Stimulated activated CD4-positive, alpha-beta T cell treated with anti-CD3 and anti-CD28 coated beads, Interleukin-2, amount 100 ng/mL, for 48 hours (primary cell): ENCODE measurements at regions not wholly inside any gene's neighbourhood (a gene's known extent, or its start where the extent isn't known, plus 50 kb on each side); places are given as distances from the start of the nearest gene placed in this dataset.
A peak's percentile ranks its signal among the peaks of the same experiment; 100 is the strongest.
"Not testable (repeated sequence)": the region's sequence is repeated elsewhere in the genome, so short reads cannot be mapped to it uniquely, and the experiment has no call there.

ENCODE experiments used
- DNase-seq, 2 donors: peaks; one replicate each; pipeline ENCODE4 v3.0.0-alpha.2; 2020

DNA sequence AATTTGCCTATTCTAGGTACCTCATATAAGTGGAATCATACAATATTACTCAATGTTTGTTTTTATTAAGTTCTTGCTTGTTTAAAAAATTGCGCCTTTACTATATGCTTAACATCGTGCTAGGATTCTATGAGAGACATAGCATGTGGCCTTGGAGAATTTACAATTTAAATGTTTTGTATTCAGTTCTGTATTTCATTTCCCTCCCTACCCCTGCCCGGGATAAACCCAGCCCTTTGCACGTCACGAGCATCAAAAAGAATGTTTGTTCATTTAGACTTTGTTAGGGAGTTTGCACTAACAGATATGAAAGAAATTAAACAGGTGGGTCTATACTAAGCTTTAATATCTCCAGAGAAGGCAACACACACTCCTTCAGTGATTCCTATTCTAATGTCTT lies 75.7 kb downstream of the C18orf54 start:
- no peak for DNase-seq

DNA sequence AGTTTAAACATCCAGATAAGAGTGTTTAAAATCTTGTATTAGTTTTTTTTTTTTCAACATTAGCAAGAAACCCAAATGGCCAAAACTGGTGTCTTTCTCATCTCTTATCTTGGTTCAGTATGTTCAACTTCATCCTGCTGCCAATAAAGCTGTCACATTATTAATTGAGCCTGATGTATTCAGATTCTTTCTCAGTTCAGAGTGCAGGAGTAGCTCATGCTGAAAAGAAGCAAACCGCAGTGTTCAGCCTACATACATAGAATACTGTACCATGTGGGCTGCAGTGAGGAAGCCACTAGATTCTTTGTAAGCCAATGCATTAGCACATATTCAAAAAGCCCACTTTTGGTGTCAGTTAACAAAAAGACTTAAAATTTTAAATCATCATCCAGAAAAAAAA lies 76.2 kb downstream of the C18orf54 start:
- no peak for DNase-seq

DNA sequence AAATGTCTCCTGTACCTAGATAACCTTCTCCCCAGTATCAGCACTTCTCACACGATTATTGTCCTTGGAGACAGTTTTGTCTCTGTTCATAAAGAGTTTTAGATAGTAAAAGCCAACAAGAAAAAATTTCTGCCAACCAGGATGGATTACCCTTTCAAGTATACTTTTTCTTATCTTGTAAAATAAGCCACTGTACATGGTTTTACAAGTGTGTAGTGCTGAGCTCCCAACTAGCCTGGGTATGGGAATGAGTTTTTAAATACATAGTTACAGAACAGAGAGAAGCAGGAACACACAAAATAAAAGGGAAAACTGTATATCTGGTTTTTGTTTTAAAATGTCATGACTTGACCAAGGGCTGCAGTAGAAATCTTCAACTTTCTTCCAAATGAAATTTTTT lies 76.7 kb downstream of the C18orf54 start:
- no peak for DNase-seq

DNA sequence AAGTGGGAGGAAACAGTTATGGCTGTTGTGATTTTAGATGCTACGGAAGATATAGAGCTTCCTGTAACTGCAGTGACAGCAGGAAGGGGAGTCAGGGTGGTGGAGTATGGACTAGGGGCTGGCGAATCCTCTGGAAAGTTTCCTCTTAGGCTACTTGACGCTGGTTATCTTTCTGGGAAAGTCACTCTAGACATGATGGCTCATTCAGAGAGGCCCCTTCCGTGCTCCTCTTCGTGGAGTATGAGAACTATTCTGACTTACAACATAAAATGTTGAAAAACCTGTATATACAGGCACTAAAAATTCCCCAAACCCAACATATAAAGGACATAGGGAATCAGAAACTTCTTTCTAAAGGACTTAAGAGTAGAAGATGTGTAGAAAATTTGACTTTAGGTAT lies 78.8 kb downstream of the C18orf54 start:
- DNase-seq = no peak

DNA sequence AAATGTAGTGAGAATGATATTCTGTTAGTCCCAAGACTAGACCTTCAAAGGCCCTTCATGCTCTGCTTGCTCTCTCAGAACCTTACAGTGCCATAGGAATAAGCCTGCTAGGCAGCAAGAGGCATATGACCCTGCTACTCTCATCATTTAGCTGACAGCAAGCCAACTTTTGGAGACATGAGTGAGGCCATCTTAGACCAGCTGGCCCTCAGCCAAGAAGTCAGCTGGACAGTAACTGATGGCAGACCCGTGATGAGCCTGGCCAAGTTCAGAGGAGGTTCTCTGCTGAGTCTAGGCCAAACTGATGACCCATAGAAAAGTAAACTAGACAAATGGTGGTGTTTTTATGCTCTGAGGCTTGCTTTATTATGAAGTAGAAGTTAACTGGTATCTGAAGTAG lies 82.6 kb downstream of the C18orf54 start:
- no peak for DNase-seq

DNA sequence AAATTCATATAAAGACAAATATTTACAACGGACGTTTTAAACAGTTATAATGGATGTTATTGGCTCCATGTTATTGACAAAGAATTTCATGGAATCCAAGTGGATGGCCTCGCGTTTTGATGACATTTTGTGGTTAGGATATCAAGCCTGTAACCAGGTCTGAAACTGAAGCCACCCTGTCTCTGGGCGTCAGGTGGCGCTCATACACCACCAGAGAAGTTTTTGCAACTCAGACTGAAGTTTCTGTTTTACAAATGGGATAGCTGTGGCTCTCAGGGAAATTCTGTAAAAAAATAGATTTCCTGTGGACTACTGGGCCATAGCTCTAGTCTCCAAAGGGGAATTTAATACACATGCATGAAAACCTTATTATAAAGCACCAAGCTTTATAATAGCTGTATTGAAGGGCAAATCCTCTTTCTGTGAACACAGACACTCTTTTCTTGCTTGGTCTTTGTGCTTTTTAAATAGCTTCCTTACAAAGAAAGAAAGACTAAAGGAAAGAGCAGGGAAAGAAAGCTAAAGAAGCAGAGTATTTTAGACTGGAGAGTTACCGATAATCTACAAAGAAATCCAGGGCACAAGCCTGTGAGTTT lies 86.7 kb downstream of the C18orf54 start:
- DNase-seq = peak; percentile 24 to 32

DNA sequence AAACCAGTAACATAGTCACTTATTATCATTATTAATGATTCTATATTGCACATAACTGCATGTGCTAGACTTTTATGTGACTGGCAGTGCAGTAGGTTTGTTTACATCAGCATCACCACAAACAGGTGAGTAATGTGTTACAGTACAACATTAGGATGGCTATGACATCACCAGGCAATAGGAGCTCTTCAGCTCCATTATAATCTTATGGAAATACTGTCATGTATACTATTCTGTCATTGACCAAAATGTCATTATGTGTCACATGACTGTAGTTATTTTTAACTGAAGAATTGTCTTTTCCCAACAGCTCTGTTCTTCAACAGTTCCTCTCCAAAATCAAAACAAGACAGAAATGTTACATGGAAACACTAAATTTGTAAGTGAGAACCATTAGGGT lies 96.3 kb downstream of the C18orf54 start:
- no peak for DNase-seq

DNA sequence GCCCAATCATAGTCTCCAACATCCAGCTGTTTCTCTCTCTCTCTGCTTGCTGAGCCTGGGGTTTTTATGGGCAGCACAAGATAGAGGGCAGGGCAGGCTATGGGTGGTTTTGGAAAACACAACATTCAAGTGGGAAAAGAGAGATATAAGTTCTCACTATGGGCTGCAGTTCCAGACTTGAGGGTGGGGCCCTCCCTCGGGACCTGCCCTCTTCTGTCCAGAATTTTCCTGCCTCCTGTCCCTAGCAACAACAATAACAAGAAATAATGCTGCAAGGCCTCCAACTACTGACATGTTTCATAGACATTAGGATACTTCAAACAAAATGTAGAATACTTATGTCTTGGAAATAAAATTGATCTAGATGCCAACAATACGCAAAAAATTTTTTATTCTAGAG lies 107.8 kb downstream of the C18orf54 start:
- DNase-seq = no peak

DNA sequence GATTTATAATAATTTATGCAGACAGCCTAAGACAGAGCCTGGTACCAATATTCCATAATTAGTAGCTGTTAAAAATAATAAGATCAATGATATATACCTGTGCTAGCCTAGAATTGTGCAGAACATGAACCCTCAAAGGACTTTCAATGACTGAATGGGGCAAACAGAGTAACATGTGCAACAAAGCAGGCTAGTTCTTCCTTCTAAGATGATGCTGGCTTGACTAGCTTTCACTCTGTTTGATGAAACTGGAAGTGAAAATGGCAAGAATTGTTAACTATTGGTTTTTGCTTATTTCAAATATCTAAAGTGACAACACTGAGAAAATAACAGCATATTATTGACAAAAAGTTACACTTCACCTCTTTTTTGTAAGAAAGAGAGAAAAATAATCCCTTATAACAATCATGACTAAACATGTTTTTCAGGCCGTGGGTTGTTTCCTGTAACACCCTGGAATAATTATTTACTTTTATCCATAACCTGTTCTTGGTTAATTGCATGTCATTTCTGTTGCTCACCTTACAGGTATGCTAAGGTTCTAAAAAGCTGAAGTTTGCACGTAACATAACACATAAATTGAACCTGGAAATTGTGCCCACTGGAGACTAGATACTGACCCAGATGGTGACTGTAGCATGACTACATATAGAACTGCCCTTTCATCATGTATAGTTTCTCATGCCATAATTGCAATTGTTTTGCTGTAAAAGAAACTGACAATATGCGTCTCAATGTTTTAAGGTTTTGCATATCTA lies 108.7 kb downstream of the C18orf54 start:
- no peak for DNase-seq

DNA sequence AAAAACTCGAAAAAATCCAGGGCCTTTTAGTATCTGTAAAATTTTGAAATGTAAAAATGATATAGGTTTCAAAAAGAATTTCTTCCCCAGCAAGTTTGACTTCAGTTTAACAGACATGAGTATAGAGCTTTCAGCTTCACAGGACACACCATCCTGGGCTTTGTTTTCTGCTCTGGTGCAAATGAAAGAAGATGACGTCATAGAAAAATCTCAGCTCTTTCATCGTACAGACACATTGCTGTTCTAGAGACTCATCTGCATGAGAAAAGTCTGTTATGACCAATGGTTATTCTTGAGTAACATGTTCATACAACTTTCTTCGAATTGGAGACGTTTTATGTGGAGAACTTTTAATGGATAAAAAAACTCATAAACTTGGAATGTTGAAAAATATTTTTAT lies 111.7 kb upstream of the DYNAP start:
- no peak for DNase-seq

DNA sequence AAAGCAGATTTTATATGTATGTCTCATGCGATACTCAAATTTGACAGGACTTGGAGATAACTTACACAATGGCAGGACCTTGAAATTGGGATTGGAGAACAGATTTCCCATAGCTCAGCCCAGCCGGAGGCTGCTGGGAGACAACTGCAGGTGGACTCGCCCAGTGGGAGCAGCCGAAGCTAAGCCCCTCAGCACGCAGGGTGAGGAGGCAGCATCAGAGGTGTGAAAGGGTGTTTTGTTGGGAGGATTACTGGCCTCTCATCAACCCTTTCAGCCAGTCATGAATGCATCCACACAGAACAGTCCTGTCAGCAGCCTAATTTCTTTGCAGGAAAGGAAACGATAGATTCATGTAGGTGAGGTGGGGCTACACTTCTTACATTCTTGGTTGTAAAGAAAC lies 110.4 kb upstream of the DYNAP start:
- no peak for DNase-seq

DNA sequence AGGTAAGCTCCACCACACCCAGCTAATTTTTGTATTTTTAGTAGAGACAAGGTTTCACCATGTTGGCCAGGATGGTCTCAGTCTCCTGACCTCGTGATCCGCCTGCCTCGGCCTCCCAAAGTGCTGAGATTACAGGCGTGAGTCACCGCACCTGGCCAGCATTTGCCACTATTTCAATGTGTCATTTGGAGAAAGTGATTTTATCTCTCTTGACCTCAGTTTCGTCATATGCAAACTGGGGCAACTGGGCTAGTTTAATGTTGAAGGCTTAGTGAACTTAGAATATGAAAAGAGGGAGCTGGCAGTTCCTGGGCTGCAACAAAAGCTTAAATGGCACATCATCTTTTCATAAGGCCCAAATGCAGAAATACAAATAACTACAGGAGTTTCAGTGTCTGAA lies 88.6 kb upstream of the DYNAP start:
- DNase-seq = not testable (repeated sequence)

DNA sequence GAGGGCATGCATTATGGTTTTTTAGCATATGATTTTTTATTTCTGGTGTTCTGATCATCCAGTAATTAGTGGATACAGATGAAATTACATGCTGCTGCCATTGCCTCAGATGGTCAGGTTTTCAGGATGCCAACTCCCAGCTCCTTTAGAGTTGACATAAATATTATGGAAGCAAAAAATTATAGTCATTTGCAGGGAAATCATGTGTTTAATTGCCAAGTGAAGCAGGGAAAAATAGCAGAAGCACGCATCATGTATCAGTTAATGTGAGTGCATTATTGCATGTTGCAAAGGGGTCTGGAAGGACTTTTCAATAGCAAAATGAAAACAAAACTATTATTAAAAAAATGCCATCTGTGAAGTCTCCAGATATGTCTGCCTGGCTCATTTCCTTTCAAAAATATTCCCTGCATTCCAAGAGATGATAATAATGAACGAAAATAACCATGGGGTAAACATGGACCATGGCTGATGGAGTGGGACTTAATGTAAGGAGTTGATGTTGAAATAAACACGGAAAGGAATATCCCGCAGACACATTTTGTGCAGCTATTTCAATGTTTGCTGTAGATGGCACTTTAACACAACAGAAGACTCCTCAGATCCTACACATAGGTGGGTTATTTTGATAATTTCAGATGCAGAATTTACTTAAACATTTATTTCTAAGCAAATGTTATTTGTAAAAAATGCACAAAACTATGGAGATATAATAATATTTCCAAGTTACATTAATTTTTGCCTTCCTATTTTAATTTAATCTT lies 87.7 kb upstream of the DYNAP start:
- DNase-seq = no peak

DNA sequence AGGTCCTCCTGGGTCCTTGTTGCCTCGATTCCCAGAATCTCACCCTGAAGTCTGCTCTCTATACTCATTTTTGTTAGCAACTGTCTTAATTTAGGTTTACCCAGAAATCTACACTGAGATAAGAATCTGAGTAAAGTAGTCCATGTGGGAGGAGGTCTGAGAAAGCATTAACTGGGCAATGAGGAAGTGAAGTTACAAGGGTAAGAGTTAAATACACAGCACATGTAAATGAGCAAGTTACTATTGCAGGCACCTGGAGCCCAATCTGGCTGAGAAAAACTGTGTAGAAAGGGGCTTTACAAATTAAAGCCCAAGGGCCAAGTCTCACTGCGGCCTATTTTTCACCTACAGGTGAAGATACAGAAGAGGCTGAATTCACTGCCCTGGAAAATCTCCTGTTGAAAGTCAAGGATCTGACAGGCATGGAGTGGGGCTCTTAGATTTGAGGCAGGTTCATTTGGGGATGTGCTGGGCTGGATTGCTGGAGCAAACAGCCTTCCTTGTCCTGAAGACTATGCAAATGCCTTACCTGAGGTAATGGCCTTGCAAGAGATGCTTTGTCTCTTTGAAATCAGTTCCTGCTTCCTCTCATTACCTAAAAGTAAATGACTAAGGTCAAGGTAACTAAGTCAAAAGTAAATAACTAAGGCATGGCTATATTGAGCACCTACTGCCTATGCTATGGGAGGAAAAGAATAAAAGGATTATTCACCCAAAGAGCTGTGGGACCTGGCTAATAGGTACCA lies 84.4 kb upstream of the DYNAP start:
- DNase-seq = no peak

DNA sequence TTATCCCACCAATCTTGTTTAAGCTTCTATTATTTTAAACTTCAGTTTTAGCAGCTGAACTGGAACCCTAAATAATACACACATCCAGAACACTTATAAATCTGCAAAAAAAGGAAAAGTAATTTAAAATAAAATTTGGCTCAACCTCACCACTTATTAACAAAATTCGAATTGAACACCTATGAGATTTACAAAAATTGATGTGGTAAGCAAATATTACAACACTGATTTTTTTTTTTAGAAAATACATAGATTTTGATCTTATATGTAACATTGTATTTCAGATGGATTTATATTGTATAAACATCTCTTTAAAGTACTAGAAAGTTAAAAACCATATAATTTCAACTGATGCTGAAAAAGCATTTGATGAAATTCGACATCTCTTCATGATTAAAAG lies 81.3 kb upstream of the DYNAP start:
- no peak for DNase-seq

DNA sequence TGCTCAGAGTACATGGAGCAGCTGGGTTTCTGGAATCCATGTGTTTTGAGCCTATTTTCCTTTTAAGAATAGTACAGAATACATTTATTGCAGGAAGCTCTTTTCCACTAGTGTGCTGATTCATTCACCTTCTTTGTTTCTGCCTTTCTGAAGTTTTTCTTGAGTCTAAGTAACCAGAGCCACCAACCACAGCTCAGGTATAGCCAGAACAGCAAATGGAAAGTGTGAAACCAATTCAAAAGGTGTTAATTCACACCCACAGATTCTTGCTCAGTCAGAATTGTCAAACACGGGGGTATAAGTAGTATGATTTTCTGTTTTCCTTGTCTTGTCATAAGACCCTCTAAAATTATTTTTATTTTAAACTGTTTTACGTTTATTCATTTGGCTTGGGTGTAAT lies 75.9 kb upstream of the DYNAP start:
- no peak for DNase-seq

DNA sequence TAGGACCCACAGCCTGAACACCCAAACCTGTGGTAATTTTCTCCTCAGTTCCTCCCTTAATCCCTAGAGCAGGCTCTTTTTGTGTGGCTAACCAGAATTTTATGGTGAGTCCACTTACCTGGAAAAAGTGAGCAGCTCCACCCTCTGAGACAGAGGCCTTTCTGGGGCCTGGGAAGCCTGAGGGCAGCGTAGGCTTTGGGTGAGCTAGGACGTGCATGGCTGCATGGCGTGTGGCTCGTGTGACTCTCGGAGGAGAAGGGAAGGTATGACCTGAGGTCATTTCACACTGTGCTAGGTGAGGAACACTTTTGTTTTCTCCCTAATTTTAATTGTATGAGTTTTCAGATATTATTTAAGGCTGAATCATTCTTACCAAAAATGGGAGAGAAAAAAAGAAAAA lies 73.5 kb upstream of the DYNAP start:
- DNase-seq = no peak

DNA sequence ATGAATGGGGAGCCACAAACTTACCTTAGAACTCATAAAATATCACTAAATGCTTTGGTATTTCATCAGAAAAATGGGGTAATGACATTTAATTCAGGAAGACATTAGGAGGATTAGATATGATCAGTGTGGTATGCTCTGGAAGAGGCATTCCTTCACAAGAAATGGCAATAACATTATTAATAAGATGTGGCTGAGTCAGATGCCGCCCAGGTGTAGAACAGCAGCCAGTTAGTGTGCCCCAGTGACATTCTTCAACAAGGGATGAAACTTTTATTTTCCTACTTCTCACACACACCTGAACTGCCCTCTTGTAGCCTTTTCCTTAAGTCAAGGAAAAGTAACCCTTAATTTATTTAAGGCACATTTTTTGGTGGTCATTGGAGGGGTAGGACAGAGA lies 69.2 kb upstream of the DYNAP start:
- no peak for DNase-seq

DNA sequence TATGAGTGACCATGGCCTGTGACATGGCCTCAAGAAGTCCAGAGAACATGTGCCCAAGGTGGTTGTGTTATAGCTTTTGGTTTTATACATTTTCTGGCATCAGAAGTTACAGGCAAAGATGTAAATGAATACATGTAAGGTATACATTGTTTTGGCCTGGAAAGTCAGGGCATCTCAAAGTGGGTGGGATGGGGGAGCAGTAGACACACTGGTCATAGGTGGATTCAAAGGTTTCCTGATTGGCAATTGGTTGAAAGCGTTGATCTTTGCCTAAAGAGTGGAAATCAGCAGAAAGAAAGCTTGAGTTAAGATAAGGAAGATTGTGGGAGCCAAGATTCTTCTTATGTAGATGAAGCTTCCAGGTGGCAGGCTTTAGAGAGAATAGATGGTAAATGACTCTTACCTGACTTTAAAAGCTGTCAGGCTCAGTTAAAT lies 62.1 kb upstream of the DYNAP start:
- DNase-seq = no peak

DNA sequence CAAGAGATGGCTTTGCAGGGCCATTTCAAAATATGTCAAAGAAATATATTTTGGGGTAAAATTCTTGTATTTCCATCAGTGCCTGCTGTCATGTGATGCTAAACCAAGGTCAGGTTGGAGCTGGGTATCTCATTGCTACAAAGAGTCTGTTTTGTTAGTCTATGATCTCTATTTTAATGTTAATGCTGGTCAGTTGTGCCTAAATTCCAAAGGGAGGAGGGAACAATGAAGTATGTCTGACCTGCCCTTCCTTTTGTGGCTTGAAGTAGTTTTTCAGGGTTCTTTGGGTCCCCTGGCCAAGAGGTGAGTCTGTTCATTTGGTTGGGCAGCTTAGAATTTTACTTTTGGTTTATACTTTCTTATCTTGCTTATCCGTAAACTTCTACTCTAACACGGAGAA lies 61.6 kb upstream of the DYNAP start:
- DNase-seq = no peak

DNA sequence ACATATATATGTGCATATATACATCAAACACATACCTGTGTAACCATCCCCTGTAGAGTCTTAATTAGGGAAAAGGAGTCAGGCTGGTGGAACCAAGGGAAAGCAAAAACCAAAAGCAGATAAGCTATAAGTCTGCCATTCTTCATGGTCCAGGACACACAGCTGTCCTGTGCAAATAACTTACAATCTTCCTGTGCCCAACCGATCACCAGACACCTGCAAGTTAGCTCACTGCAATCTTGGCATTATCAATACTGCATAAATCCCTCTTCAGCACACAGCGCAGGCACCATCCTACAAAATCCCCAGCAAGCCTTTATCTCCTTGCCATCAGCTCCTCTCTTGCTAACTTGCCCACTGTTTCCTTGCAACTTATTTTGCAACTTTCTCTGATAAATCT lies 60.8 kb upstream of the DYNAP start:
- no peak for DNase-seq

DNA sequence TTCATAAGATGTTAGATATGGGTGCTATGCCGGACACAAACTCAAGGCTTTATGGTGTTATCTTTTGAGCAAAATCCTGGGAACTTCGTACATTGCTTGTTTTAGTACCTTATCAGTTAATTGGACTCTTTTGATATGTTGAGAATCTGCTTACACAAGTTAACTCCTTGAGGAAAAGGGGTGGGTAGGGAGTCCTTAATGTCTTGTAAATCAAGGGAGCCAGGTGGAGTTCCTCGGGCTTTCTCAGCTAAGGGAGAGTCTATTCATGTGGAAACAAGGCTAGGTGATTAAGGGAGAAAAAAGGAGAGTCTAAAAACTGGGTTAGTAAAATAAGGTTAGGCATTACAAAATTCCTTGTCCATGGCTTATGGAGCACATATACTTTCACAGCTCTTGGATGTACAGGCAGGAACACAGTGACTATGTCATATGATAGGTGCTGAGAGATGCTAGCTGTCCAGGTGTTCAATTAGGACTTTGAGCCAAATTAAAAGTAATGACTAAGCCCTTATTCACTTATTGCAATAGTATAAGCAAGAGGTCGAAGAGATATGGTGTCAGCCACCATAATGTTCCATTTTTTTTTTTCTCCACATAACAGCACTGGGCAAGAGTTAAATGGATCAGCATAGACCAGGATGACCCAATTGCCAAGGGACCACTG lies 59.5 kb upstream of the DYNAP start:
- DNase-seq = no peak

DNA sequence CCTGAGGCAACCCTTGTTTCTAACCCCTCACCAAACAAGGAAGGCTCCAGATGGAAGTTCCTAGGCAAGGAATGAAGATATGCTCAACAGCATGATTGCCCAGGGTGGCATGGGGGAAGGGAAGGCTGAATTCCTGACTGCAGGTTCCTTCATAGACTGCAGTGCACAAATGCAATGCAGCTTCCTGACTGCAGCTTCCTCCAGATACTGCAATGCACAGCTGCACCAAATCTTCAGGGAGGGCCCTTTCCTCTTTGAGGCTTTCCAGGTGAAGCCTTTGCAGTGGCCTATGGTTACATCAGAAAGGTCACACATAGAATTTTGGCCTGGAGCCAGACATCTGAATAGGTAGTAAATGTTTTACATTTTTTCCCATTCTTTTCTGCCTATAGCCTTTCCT lies 58.8 kb upstream of the DYNAP start:
- no peak for DNase-seq
